Retinal pigment epithelial cell (primary cell): ENCODE measurements at regions not wholly inside any gene's neighbourhood (a gene's known extent, or its start where the extent isn't known, plus 50 kb on each side); places are given as distances from the start of the nearest gene placed in this dataset.
A peak's percentile ranks its signal among the peaks of the same experiment; 100 is the strongest.

Experiments
- DNase-seq: peaks from one replicate; pipeline ENCODE4 v3.0.0-alpha.2; 2010; ENCODE audit warnings: low read depth
- H3K4me3 ChIP-seq: 2 replicates; pipeline ENCODE4 v1.5.1; 2011; ENCODE audit warnings: mild to moderate bottlenecking, low read length, control low read depth, moderate library complexity
- CTCF ChIP-seq: conservative IDR thresholded peaks from 2 replicates; pipeline ENCODE4 v1.5.1; 2011; ENCODE audit warnings: low read depth, low read length, control low read depth, inconsistent platforms

- no peak for DNase-seq
- no peak overlapping the region for H3K4me3 ChIP-seq
- no peak for TF ChIP-seq CTCF
Observed at GRCh38 chr15:39159833-39160232, 421.0 kb upstream of the THBS1 start.

- H3K4me3 ChIP-seq: no peak overlapping the region
- TF ChIP-seq CTCF: no peak
- DNase-seq: no peak
Observed at GRCh38 chr15:39161096-39161495, 419.8 kb upstream of the THBS1 start.

GRCh38 chr15:39165020-39165706 is 415.7 kb upstream of the THBS1 start:
- no peak for TF ChIP-seq CTCF
- no peak overlapping the region for H3K4me3 ChIP-seq
- DNase-seq: peak; percentile 44

GRCh38 chr15:39167164-39168058 is 413.5 kb upstream of the THBS1 start:
- TF ChIP-seq CTCF: no peak

GRCh38 chr15:39171944-39172368 is 408.9 kb upstream of the THBS1 start:
- peak; percentile 54 for TF ChIP-seq CTCF
- no peak overlapping the region for H3K4me3 ChIP-seq
- DNase-seq: peak; percentile 94

More at GRCh38 chr15:39167164-39168058, 413.5 kb upstream of the THBS1 start:
- no peak overlapping the region for H3K4me3 ChIP-seq
- no peak for DNase-seq

- no peak overlapping the region for H3K4me3 ChIP-seq
- no peak for TF ChIP-seq CTCF
- peak; percentile 17 for DNase-seq
Observed at GRCh38 chr15:39172380-39173281, 408.2 kb upstream of the THBS1 start.
